ENCODE measurements at regions not wholly inside any gene's neighbourhood (a gene's known extent, or its start where the extent isn't known, plus 50 kb on each side); places are given as distances from the start of the nearest gene placed in this dataset.

- Histone ChIP-seq H3K79me2 (ENCODE audit: insufficient read depth, low read length) (no peaks in the 10 kb centered on the region), H3K9ac (ENCODE audit: low read depth, low read length, poor library complexity, severe bottlenecking) (no peak overlapping the region), H3K4me1 (ENCODE audit: insufficient read depth, low read length, poor library complexity, severe bottlenecking) (no peaks in the 10 kb centered on the region), H3K9me2 (replicated peaks; ENCODE audit: low read depth, low read length) (no peaks in the 10 kb centered on the region), H3K27me3 (ENCODE audit: insufficient read depth, low read length, poor library complexity, severe bottlenecking) (no peaks in the 10 kb centered on the region), H3K9me3 (ENCODE audit: insufficient read depth, low read depth, low read length) (no peaks in the 10 kb centered on the region), H2AFZ (ENCODE audit: low read length) (no peak overlapping the region), H3K4me3 (ENCODE audit: low read length, poor library complexity, severe bottlenecking) (no peak overlapping the region), H3K4me2 (ENCODE audit: low read depth, low read length, poor library complexity, severe bottlenecking) (no peak overlapping the region), H4K20me1 (ENCODE audit: insufficient read depth, low read length, poor library complexity, severe bottlenecking) (no peaks in the 10 kb centered on the region), H3F3A (ENCODE audit: low read depth) (no peaks in the 10 kb centered on the region), H3K36me3 (ENCODE audit: insufficient read depth, low read length) (no peaks in the 10 kb centered on the region)
- TF ChIP-seq EZH2phosphoT487 (IDR thresholded peaks at IDR 0.05; ENCODE audit: borderline replicate concordance) = no peak
- TF ChIP-seq CTCF (conservative IDR thresholded peaks at IDR 0.05; ENCODE audit: low read length) = no peak
Measured at GRCh38 chr21:24995216-24995615, 612.1 kb downstream of the MRPL39 start.

- no peak overlapping the region for H3K9ac ChIP-seq (ENCODE audit: low read depth, low read length, poor library complexity, severe bottlenecking)
- H3K9me3 ChIP-seq (ENCODE audit: insufficient read depth, low read depth, low read length) = no peaks in the 10 kb centered on the region
- no peaks in the 10 kb centered on the region for H3K79me2 ChIP-seq (ENCODE audit: insufficient read depth, low read length)
- no peak for TF ChIP-seq CTCF (conservative IDR thresholded peaks at IDR 0.05; ENCODE audit: low read length)
- TF ChIP-seq EZH2phosphoT487 (IDR thresholded peaks at IDR 0.05; ENCODE audit: borderline replicate concordance) = no peak
- H2AFZ ChIP-seq (ENCODE audit: low read length) = no peak overlapping the region
- no peak overlapping the region for H3K4me2 ChIP-seq (ENCODE audit: low read depth, low read length, poor library complexity, severe bottlenecking)
- no peaks in the 10 kb centered on the region for H3F3A ChIP-seq (ENCODE audit: low read depth)
- no peak overlapping the region for H3K4me3 ChIP-seq (ENCODE audit: low read length, poor library complexity, severe bottlenecking)
- no peaks in the 10 kb centered on the region for H3K27me3 ChIP-seq (ENCODE audit: insufficient read depth, low read length, poor library complexity, severe bottlenecking)
- H4K20me1 ChIP-seq (ENCODE audit: insufficient read depth, low read length, poor library complexity, severe bottlenecking) = no peaks in the 10 kb centered on the region
- no peaks in the 10 kb centered on the region for H3K4me1 ChIP-seq (ENCODE audit: insufficient read depth, low read length, poor library complexity, severe bottlenecking)
- H3K36me3 ChIP-seq (ENCODE audit: insufficient read depth, low read length) = no peaks in the 10 kb centered on the region
- H3K9me2 ChIP-seq (replicated peaks; ENCODE audit: low read depth, low read length) = no peaks in the 10 kb centered on the region
Measured at GRCh38 chr21:24994717-24995116, 612.6 kb downstream of the MRPL39 start.

GRCh38 chr21:24989516-24989915 is 617.8 kb downstream of the MRPL39 start:
- Histone ChIP-seq H3K4me2 (ENCODE audit: low read depth, low read length, poor library complexity, severe bottlenecking) (no peak overlapping the region), H2AFZ (ENCODE audit: low read length) (no peak overlapping the region), H3K36me3 (ENCODE audit: insufficient read depth, low read length) (no peaks in the 10 kb centered on the region), H3K79me2 (ENCODE audit: insufficient read depth, low read length) (no peaks in the 10 kb centered on the region), H3K9me3 (ENCODE audit: insufficient read depth, low read depth, low read length) (no peaks in the 10 kb centered on the region), H3K4me1 (ENCODE audit: insufficient read depth, low read length, poor library complexity, severe bottlenecking) (no peaks in the 10 kb centered on the region), H3F3A (ENCODE audit: low read depth) (no peaks in the 10 kb centered on the region), H3K27me3 (ENCODE audit: insufficient read depth, low read length, poor library complexity, severe bottlenecking) (no peaks in the 10 kb centered on the region), H3K9ac (ENCODE audit: low read depth, low read length, poor library complexity, severe bottlenecking) (no peak overlapping the region), H3K9me2 (replicated peaks; ENCODE audit: low read depth, low read length) (no peaks in the 10 kb centered on the region), H3K4me3 (ENCODE audit: low read length, poor library complexity, severe bottlenecking) (no peak overlapping the region), H4K20me1 (ENCODE audit: insufficient read depth, low read length, poor library complexity, severe bottlenecking) (no peaks in the 10 kb centered on the region)
- TF ChIP-seq CTCF (conservative IDR thresholded peaks at IDR 0.05; ENCODE audit: low read length) = no peak
- no peak for TF ChIP-seq EZH2phosphoT487 (IDR thresholded peaks at IDR 0.05; ENCODE audit: borderline replicate concordance)

Measured in Loucy (cell line).